ENCODE measurements at regions not wholly inside any gene's neighbourhood (a gene's known extent, or its start where the extent isn't known, plus 50 kb on each side); places are given as distances from the start of the nearest gene placed in this dataset.
"Not testable (repeated sequence)": the region's sequence is repeated elsewhere in the genome, so short reads cannot be mapped to it uniquely, and the experiment has no call there.

GRCh38 chr16:88250381-88250780 is 132.4 kb upstream of the ZNF469 start:
- TF ChIP-seq, protein P1, sequence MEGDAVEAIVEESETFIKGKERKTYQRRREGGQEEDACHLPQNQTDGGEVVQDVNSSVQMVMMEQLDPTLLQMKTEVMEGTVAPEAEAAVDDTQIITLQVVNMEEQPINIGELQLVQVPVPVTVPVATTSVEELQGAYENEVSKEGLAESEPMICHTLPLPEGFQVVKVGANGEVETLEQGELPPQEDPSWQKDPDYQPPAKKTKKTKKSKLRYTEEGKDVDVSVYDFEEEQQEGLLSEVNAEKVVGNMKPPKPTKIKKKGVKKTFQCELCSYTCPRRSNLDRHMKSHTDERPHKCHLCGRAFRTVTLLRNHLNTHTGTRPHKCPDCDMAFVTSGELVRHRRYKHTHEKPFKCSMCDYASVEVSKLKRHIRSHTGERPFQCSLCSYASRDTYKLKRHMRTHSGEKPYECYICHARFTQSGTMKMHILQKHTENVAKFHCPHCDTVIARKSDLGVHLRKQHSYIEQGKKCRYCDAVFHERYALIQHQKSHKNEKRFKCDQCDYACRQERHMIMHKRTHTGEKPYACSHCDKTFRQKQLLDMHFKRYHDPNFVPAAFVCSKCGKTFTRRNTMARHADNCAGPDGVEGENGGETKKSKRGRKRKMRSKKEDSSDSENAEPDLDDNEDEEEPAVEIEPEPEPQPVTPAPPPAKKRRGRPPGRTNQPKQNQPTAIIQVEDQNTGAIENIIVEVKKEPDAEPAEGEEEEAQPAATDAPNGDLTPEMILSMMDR (IDR thresholded peaks at IDR 0.05) = not testable (repeated sequence)
- not testable (repeated sequence) for TF ChIP-seq POLR2A (IDR thresholded peaks at IDR 0.05)

Measured in adrenal gland (tissue), 5 donors.